ENCODE measurements at regions not wholly inside any gene's neighbourhood (a gene's known extent, or its start where the extent isn't known, plus 50 kb on each side); places are given as distances from the start of the nearest gene placed in this dataset.

GRCh38 chr2:160884056-160884455, 276.2 kb upstream of the TANK start:
- Histone ChIP-seq H3K36me3 (ENCODE audit: control insufficient read depth, insufficient read depth, low read length) (no peaks in the 10 kb centered on the region), H3K27me3 (replicated peaks; ENCODE audit: control insufficient read depth, insufficient read depth, low read length) (no peaks in the 10 kb centered on the region), H3K4me3 (replicated peaks; ENCODE audit: low read depth, low read length) (no peak overlapping the region)
- TF ChIP-seq CTCF (IDR thresholded peaks at IDR 0.05; ENCODE audit: insufficient read depth, low read length, poor library complexity, severe bottlenecking): no peak
- DNase-seq (ENCODE audit: extremely low read depth, insufficient read length): no peak

- H3K4me3 ChIP-seq (replicated peaks; ENCODE audit: low read depth, low read length): no peak overlapping the region
- DNase-seq (ENCODE audit: extremely low read depth, insufficient read length): no peak
- TF ChIP-seq CTCF (IDR thresholded peaks at IDR 0.05; ENCODE audit: insufficient read depth, low read length, poor library complexity, severe bottlenecking): no peak
- H3K27me3 ChIP-seq (replicated peaks; ENCODE audit: control insufficient read depth, insufficient read depth, low read length): no peaks in the 10 kb centered on the region
- no peaks in the 10 kb centered on the region for H3K36me3 ChIP-seq (ENCODE audit: control insufficient read depth, insufficient read depth, low read length)
Observed at GRCh38 chr2:160889439-160890170, 270.6 kb upstream of the TANK start.

- TF ChIP-seq CTCF (IDR thresholded peaks at IDR 0.05; ENCODE audit: insufficient read depth, low read length, poor library complexity, severe bottlenecking): no peak
- Histone ChIP-seq H3K4me3 (replicated peaks; ENCODE audit: low read depth, low read length) (no peak overlapping the region), H3K36me3 (ENCODE audit: control insufficient read depth, insufficient read depth, low read length) (no peaks in the 10 kb centered on the region), H3K27me3 (replicated peaks; ENCODE audit: control insufficient read depth, insufficient read depth, low read length) (no peaks in the 10 kb centered on the region)
- DNase-seq (ENCODE audit: extremely low read depth, insufficient read length): no peak
Observed at GRCh38 chr2:160890667-160891352, 269.4 kb upstream of the TANK start.

GRCh38 chr2:160891353-160891740, 268.9 kb upstream of the TANK start:
- Histone ChIP-seq H3K36me3 (ENCODE audit: control insufficient read depth, insufficient read depth, low read length) (no peaks in the 10 kb centered on the region), H3K27me3 (replicated peaks; ENCODE audit: control insufficient read depth, insufficient read depth, low read length) (no peaks in the 10 kb centered on the region), H3K4me3 (replicated peaks; ENCODE audit: low read depth, low read length) (no peak overlapping the region)
- DNase-seq (ENCODE audit: extremely low read depth, insufficient read length): no peak
- TF ChIP-seq CTCF (IDR thresholded peaks at IDR 0.05; ENCODE audit: insufficient read depth, low read length, poor library complexity, severe bottlenecking): no peak

GRCh38 chr2:160892204-160892603, 268.0 kb upstream of the TANK start:
- DNase-seq (ENCODE audit: extremely low read depth, insufficient read length): no peak
- no peak for TF ChIP-seq CTCF (IDR thresholded peaks at IDR 0.05; ENCODE audit: insufficient read depth, low read length, poor library complexity, severe bottlenecking)
- H3K4me3 ChIP-seq (replicated peaks; ENCODE audit: low read depth, low read length): no peak overlapping the region
- H3K27me3 ChIP-seq (replicated peaks; ENCODE audit: control insufficient read depth, insufficient read depth, low read length): no peaks in the 10 kb centered on the region
- H3K36me3 ChIP-seq (ENCODE audit: control insufficient read depth, insufficient read depth, low read length): no peaks in the 10 kb centered on the region
